Stimulated activated CD4-positive, alpha-beta T cell treated with anti-CD3 and anti-CD28 coated beads, Interleukin-15, amount 100 ng/mL, for 48 hours (primary cell): ENCODE measurements at regions not wholly inside any gene's neighbourhood (a gene's known extent, or its start where the extent isn't known, plus 50 kb on each side); places are given as distances from the start of the nearest gene placed in this dataset.
"Not testable (repeated sequence)": the region's sequence is repeated elsewhere in the genome, so short reads cannot be mapped to it uniquely, and the experiment has no call there.

Experiments
- DNase-seq, 2 donors: peaks; one replicate each; pipeline ENCODE4 v3.0.0-alpha.2; 2020; ENCODE audit warnings: low read depth in 2 of 2

- DNase-seq = no peak
Observed at GRCh38 chr9:20240498-20240897, 381.8 kb downstream of the MLLT3 start.

GRCh38 chr9:20238921-20239320 lies 383.4 kb downstream of the MLLT3 start:
- DNase-seq = no peak

GRCh38 chr9:20237686-20238085 lies 384.6 kb downstream of the MLLT3 start:
- DNase-seq = no peak

DNA sequence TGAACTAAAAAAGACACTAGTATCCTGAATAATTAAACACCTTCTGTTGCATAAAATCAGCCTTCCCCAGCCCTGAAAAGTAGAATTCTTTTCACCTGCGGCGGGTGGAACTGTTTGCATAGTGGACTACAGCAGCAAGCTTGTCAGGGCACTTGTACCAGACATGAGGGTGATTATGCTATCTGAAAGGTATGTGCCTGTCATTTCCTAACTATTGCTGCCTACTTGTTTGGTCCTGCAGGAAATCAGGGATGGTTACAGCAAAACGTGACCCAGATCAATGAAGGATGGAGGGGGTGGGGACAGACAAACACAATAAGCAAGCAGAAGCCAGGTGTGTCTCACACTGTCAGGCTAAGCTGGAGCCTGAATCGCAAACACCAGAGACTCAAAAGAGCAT lies 385.6 kb downstream of the MLLT3 start:
- no peak for DNase-seq

- DNase-seq = not testable (repeated sequence)
Observed at GRCh38 chr9:20235206-20235605, 387.1 kb downstream of the MLLT3 start.

DNA sequence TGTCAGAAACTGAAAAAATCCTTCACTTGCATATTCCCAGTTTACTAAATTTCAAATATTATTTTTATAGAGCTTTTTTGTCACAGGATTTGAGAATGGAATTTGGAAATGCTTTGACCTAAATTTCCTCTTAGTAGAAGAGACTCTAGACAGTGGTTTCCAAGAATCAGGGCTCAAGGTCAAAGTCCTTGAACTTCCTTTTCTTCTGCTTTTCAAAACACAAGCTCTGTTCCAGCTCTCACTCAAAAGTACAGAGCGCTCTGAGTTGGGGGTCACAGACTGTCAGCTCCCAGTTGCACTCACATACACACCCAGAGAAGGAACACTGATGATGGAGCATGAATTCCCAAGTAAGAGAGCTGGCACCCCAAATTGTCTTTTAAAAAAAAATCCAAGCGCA lies 394.2 kb downstream of the MLLT3 start:
- DNase-seq = no peak

DNA sequence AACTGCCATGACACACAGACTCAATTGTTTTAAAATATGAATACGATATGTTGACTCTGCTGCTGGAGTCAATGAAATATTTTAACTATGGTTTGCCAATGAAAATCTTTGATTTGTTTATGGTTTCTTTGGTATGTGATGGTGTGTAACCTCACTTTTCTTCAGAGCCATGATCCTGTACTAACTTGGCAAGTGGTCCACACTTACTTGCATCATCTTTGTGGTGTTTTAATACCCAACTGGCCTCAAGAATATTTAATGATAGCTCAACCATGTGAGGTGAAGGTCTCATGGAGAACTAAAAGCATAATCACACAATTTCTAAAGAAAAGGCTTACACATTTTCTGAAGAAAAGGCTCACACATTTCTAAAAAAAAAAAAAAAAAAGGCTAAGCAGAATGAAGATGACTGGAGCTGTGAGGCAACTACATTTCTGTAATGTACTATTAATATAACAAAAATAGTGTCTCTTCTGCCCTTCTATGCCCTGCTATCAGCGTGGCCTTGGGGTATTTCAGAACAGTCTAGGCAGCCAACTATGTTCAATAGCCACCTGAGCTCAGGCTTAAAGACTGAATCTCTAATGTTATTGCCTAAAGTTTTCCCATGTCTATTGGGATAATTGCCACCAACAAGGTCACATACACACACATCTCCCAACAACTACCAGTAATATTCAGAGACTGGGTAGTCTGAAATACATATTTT lies 395.0 kb downstream of the MLLT3 start:
- DNase-seq = no peak

DNA sequence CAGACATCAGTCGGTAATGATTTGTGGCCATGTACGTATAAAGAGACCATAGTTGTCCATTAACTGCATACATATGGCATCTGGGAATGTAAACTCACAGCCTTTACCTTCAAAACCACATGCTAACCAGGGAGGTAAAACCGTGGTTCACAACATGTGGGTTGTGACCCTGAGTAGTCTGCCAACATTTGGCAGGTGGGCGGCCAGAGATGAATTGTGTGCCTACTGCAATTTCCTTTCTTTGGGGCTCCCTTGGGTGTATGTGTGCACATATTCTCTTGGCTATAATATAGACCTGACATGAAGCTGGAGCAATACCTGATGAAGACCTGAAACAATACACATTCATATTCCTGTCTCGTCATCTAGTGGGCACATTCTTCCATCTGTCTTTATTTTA lies 396.0 kb downstream of the MLLT3 start:
- no peak for DNase-seq

DNA sequence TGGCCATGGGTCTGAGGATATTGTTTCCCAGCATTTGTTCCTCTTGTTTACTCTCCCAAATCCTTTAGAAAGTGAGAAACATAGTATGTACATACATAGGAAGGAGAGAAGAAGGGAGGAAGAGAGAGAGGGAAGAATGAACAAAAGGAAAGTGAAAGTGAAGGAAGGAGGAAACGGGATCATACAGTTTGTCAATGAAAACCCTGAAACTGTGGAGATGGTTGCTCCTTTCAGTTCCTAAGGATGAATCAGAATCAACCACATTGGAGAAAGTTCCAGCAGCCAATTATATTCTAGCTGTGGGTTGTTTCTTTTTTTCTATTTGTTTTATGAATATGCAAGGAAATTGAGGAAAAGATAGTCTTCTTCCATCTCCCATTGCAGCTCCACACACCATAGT lies 396.5 kb downstream of the MLLT3 start:
- no peak for DNase-seq

- DNase-seq = no peak
Observed at GRCh38 chr9:20224756-20225155, 397.5 kb downstream of the MLLT3 start.

DNA sequence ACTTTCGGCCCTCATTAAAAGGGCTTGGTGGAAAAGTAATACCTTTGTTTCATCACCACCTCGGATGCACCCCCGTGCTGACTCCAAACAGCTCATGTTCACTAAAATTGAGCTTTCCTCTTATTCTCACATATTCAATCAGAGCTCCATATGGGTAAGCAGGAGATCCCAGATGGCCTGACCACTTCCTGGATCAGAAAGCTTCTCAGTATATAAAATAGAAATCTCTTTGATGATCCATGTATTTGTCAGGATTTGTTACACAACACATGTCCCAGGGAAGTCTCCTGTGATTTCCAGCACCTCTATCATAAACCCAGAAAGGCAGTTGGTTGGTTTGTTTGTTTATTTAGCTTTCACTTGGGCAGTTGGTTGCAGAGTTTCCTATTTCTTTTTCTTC lies 402.0 kb downstream of the MLLT3 start:
- no peak for DNase-seq

GRCh38 chr9:20219437-20219836 lies 402.9 kb downstream of the MLLT3 start:
- no peak for DNase-seq

DNA sequence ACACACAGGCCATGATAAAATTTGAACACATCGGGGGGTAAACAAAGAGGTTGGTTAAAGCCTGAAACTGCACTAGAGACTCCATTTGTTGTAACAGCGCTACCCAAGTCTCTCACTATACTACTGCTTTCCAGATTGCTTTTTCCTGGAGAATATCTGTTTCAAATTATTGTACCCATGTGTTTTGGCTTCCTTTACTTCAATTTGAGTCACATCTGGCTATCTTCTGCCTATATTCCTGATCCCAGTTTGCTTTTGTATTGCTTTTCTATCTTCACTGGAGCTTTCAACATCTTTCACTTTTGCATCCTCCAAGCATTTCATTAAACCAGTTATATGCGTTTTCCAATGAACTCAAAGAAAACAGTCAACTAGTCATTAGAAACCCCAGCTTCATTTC lies 404.7 kb downstream of the MLLT3 start:
- DNase-seq = no peak

DNA sequence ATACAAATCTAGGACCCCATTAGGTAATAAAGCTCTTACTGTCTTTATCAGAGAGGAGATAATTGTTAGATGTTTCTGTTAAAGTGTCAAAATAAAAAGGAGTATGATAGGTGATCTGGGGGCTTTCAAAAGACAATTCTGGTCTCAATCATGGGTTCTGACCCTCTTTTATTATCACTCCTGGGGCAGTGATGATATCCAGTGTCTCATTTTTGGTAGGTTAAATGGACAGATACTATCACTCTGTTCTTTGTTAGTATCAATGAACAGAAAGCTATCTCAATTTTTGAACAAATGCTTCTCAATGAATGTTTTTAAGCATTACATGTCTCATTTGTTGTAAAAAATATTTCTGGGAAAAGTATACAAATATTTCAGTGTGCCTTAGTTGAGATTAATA lies 405.9 kb downstream of the MLLT3 start:
- DNase-seq = no peak

GRCh38 chr9:20215552-20215951 lies 406.7 kb downstream of the MLLT3 start:
- no peak for DNase-seq

DNA sequence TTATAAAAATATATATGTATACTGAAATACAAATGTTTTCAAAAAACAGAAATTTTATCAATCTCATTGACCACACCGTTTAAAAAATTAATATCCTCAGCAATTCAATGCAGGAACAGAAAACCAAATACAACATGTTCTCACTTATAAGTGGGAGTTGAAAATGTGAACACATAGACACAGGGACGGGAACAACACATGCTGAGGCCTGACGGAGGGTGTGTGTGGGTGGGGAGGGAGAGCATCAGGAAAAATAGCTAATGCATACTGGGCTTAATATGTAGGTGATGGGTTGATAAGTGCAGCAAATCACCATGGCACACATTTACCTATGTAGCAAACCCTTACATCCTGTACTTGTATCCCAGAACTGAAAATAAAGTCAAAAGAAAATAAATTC lies 409.5 kb downstream of the MLLT3 start:
- no peak for DNase-seq

DNA sequence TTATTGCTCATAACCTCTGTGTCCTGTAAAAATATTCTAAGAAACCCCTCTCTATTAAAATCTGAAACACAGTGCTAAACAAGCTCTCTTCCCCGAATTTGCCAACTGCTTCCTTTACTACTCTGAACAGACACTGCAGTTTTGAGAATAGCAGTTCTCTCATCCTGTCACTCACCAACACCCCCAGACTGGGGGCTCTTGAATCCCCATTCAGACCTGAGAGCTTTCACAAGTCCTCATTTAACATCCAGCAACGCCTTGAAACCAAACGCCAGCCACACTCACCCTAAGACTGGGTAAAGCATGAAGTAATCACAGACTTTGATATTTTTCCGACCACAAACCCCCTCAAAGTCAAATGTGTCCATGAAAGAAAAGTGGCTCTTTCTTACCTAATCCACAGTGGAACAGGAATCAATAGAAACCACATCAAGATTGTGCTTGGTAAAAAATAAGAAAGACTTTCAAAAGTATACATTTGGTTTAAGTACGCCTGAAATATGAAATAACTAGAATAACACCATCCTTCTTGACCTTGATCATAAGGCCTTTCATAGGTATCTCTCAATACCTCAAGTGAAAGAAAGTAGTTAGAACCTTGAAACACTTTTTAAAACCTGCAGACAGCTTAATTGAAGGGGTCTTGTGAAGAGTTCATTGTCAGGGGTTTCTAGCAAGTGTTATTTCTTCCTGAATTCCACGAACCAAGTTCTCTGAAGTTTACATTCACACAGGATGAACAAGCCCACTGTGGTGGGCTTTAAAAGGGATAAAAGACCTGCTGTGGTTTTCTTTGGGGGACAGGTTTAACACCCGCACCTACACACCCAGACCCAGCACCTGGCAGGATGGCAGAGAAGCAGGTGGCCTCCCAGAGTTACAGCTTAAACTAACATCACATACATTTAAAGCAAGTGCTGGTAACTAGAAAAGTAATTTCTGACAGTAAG lies 412.6 kb downstream of the MLLT3 start:
- peak; percentile 31 to 55 for DNase-seq

GRCh38 chr9:20208961-20209371 lies 413.3 kb downstream of the MLLT3 start:
- DNase-seq = no peak

DNA sequence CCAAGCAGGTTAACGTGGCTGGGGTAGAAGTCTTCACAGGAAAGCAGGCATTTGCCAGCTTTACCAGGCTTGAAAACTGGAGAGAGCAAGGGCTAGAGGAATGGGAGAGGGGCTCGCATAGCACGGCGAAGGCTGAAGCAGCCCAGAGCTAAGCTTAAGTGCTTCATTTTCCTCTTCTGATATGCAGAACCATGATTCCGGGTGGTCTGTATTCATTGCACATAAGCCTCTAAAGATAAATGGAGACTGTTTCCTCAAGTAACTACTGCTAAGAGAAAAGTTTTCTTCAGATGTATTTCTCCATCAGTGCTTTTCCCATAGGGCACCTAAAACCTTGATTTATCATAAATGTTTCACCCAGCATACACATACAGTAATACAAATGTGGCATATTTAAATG lies 414.1 kb downstream of the MLLT3 start:
- DNase-seq = no peak

DNA sequence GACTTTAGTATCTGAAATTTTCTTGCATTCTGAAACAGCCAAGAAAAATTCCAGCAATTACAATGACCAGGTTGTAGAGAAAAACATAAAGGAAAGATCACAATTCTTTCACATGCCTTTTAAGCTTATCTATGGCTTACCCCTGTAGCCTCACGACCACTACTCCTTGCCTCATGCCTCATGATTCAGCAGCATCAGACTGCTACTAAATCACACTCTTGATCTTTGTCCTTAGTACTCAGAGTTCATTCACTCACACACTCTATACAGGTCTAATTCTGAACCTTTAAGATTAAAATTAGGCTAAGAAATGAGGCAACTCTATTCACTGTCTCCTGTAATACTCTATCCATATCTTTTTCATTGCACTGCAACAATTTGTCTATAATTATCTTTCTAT lies 415.1 kb downstream of the MLLT3 start:
- DNase-seq = no peak

DNA sequence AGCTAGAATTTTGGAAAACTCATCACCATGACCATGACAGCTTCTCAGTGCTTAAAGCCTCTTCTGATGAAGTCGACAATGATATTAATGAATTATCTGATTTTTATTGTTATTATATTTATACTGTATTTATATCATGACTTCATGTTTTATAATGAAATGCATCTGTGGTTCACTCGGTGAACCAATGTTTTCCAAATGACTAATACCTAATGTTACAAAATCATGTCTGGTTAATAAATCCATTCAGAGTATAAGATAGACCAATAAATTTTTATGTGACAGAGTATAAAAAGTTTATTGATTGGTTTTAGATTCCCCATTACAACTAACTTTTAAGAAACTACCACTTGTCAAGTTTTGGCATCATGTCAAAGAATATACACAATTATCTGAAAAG lies 416.5 kb downstream of the MLLT3 start:
- no peak for DNase-seq

DNA sequence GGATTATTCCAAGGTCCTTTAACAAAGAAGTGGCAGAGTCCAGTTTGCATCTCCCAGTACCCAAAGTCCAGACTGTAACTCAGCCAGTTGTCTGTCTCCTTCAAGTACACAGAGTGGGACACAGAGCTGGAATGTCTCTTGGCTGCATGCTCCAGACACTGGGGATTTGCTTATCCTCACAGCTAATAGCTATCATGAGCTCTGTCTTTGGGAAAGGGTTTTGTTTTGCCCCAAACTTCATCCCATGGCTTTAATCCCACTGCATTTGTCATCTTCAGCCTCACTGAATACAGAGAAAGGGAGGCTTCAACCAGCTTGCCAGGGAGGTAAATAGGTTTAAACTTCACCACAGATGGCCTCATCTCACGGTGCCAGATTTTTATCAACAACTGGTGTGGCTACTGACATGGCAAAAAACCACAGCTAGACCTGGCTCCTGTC lies 412.2 kb upstream of the SLC24A2 start:
- no peak for DNase-seq

- no peak for DNase-seq
Observed at GRCh38 chr9:20200581-20200980, 411.7 kb upstream of the SLC24A2 start.
